ENCODE measurements at regions not wholly inside any gene's neighbourhood (a gene's known extent, or its start where the extent isn't known, plus 50 kb on each side); places are given as distances from the start of the nearest gene placed in this dataset.

- no peak for TF ChIP-seq CTCF (IDR thresholded peaks at IDR 0.05; ENCODE audit: borderline replicate concordance, control extremely low read depth, extremely low read depth, insufficient read depth, missing control alignments)
- no peak for DNase-seq (ENCODE audit: low spot score)
- in situ Hi-C loops (cut with MboI; ENCODE audit: low sequenced_read_pairs, unreplicated experiment): no loop called here
Measured at GRCh38 chr5:8701251-8701650, 832.3 kb downstream of the MTRR start.

- no peak for DNase-seq (ENCODE audit: low spot score)
- in situ Hi-C loops (cut with MboI; ENCODE audit: low sequenced_read_pairs, unreplicated experiment): no loop called here
- no peak for TF ChIP-seq CTCF (IDR thresholded peaks at IDR 0.05; ENCODE audit: borderline replicate concordance, control extremely low read depth, extremely low read depth, insufficient read depth, missing control alignments)
Measured at GRCh38 chr5:8710426-8710930, 835.4 kb downstream of the SEMA5A start.

- in situ Hi-C loops (cut with MboI; ENCODE audit: low sequenced_read_pairs, unreplicated experiment): no loop called here
- DNase-seq (ENCODE audit: low spot score): no peak
Measured at GRCh38 chr5:8714198-8714597, 831.7 kb downstream of the SEMA5A start.

GRCh38 chr5:8714861-8715260, 831.0 kb downstream of the SEMA5A start:
- no peak for TF ChIP-seq CTCF (IDR thresholded peaks at IDR 0.05; ENCODE audit: borderline replicate concordance, control extremely low read depth, extremely low read depth, insufficient read depth, missing control alignments)
- in situ Hi-C loops (cut with MboI; ENCODE audit: low sequenced_read_pairs, unreplicated experiment): no loop called here

More at GRCh38 chr5:8714198-8714597, 831.7 kb downstream of the SEMA5A start:
- TF ChIP-seq CTCF (IDR thresholded peaks at IDR 0.05; ENCODE audit: borderline replicate concordance, control extremely low read depth, extremely low read depth, insufficient read depth, missing control alignments): no peak

GRCh38 chr5:8719796-8720195, 826.1 kb downstream of the SEMA5A start:
- in situ Hi-C loops (cut with MboI; ENCODE audit: low sequenced_read_pairs, unreplicated experiment): no loop called here
- DNase-seq (ENCODE audit: low spot score): no peak
- TF ChIP-seq CTCF (IDR thresholded peaks at IDR 0.05; ENCODE audit: borderline replicate concordance, control extremely low read depth, extremely low read depth, insufficient read depth, missing control alignments): no peak

More at GRCh38 chr5:8714861-8715260, 831.0 kb downstream of the SEMA5A start:
- DNase-seq (ENCODE audit: low spot score): no peak

- no peak for TF ChIP-seq CTCF (IDR thresholded peaks at IDR 0.05; ENCODE audit: borderline replicate concordance, control extremely low read depth, extremely low read depth, insufficient read depth, missing control alignments)
- no peak for DNase-seq (ENCODE audit: low spot score)
- in situ Hi-C loops (cut with MboI; ENCODE audit: low sequenced_read_pairs, unreplicated experiment): no loop called here
Measured at GRCh38 chr5:8720506-8720905, 825.4 kb downstream of the SEMA5A start.
